ENCODE measurements at regions not wholly inside any gene's neighbourhood (a gene's known extent, or its start where the extent isn't known, plus 50 kb on each side); places are given as distances from the start of the nearest gene placed in this dataset.

DNA sequence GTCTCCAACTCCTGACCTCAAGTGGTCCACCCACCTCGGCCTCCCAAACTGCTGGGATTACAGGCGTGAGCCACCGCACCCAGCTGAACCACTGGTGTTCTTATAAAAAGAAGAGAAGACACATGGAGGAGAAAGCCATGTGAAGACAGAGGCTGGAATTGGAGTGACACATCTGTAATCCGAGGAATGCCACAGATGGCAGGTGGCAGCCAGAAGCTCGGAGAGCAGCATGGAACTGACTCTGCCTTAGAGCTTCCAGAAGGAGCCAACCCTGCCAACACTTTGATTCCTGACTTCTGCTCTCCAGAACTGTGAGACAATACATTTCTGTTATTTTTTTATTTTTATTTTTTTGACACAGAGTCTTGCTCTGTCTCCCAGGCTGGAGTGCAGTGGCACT, 59.0 kb upstream of the ATP2B4 start:
- Histone ChIP-seq H3K4me3 (no peak overlapping the region), H3K27me3 (no peaks in the 10 kb centered on the region), H3K4me1 (peaks cover 0 to 18% of the 10 kb centered on the region in 2 donors), H3K36me3 (no peaks in the 10 kb centered on the region), H3K27ac (no peak overlapping the region), H3K9me3 (no peaks in the 10 kb centered on the region)
- DNase-seq (ENCODE audit: low spot score in 2 of 2), result no peak
- intact Hi-C loops (cut with DNase I), result no loop called here
- TF ChIP-seq, protein P1, sequence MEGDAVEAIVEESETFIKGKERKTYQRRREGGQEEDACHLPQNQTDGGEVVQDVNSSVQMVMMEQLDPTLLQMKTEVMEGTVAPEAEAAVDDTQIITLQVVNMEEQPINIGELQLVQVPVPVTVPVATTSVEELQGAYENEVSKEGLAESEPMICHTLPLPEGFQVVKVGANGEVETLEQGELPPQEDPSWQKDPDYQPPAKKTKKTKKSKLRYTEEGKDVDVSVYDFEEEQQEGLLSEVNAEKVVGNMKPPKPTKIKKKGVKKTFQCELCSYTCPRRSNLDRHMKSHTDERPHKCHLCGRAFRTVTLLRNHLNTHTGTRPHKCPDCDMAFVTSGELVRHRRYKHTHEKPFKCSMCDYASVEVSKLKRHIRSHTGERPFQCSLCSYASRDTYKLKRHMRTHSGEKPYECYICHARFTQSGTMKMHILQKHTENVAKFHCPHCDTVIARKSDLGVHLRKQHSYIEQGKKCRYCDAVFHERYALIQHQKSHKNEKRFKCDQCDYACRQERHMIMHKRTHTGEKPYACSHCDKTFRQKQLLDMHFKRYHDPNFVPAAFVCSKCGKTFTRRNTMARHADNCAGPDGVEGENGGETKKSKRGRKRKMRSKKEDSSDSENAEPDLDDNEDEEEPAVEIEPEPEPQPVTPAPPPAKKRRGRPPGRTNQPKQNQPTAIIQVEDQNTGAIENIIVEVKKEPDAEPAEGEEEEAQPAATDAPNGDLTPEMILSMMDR (IDR thresholded peaks at IDR 0.05), result no peak

DNA sequence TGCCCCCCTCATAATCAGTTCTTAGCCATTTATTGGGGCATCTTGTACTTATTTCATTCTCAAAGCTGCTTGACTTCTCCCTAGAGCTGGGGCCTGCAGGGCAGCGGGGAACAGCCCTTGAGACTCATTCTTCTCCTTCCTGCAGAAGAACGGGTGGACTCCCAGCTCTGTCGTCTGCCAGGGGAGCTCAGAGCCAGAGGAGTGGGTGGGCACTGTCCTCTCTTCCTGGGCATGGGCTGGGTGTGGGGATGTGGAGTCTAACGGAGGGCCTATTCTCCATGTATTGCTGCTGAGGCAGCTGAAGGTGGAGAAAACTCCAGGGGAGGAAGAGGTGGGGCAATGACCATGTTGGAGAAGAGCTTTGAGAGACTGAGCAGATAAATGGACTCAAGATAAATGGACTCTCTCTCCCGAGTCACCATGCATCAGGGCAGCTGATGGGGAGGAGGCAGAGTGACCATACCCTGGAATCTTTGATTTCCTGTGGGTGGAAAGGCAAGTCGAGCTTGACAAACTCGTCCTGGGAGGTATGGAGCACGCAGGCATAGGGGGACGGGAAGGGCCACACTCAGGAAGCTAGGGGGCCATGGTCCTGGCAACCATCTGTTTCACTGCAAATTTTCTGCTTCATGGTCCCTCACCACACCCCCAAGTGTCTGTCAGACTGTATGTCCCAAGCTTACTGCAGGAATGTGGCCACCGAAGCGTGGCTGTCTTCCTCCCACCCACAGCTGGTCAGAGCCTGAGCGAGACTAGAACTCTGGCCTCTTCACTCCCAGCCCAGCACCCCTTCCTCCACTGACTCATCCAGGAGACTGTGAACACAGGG, 56.9 kb upstream of the ATP2B4 start:
- H3K4me3 ChIP-seq, result no peak overlapping the region
- H3K36me3 ChIP-seq, result no peaks in the 10 kb centered on the region
- TF ChIP-seq, protein P1 (IDR thresholded peaks at IDR 0.05), result no peak
- peaks cover 0 to 10% of the 10 kb centered on the region in 2 donors for H3K4me1 ChIP-seq
- no peaks in the 10 kb centered on the region for H3K9me3 ChIP-seq
- H3K27me3 ChIP-seq, result no peaks in the 10 kb centered on the region
- no peak overlapping the region for H3K27ac ChIP-seq
- no peak for DNase-seq (ENCODE audit: low spot score in 2 of 2)
- intact Hi-C loops (cut with DNase I), result no loop called here

- peaks cover 0 to 7% of the 10 kb centered on the region in 2 donors for H3K4me1 ChIP-seq
- TF ChIP-seq, protein P1 (IDR thresholded peaks at IDR 0.05), result no peak
- H3K4me3 ChIP-seq, result no peak overlapping the region
- DNase-seq (ENCODE audit: low spot score in 2 of 2), result no peak
- intact Hi-C loops (cut with DNase I), result no loop called here
- no peaks in the 10 kb centered on the region for H3K9me3 ChIP-seq
- H3K27ac ChIP-seq, result no peak overlapping the region
- H3K36me3 ChIP-seq, result no peaks in the 10 kb centered on the region
- H3K27me3 ChIP-seq, result no peaks in the 10 kb centered on the region
These were observed 55.8 kb upstream of the ATP2B4 start for GRCh38 chr1:203570805-203571204.

DNA sequence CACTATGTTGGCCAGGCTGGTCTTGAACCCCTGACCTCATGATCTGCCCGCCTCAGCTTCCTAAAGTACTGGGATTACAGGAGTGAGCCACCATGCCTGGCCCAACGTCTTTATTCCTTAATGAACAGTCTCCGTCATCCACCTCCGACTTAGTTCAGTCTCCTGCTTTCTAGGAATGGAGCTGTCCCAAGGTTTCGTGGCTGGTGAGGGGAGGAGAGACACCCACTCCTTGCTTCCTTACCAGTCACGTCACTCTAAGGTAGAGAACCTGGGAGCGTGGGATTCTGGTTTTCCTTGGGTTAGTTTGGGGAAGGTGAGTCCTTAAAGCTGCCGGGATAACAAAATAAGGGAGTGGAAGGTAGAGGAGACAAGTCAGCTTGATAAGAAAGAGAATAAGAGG, 55.0 kb upstream of the ATP2B4 start:
- H3K27ac ChIP-seq, result peak overlapping the region; percentile 73 to 75
- TF ChIP-seq, protein P1 (IDR thresholded peaks at IDR 0.05), result no peak
- intact Hi-C loops (cut with DNase I), result no loop called here

GRCh38 chr1:203572134-203572625, 54.5 kb upstream of the ATP2B4 start:
- H3K27ac ChIP-seq, result peak overlapping the region; percentile 73 to 75
- TF ChIP-seq, protein P1 (IDR thresholded peaks at IDR 0.05), result no peak
- H3K4me1 ChIP-seq, result peaks cover 0 to 7% of the 10 kb centered on the region in 2 donors
- intact Hi-C loops (cut with DNase I), result no loop called here
- H3K4me3 ChIP-seq, result no peak overlapping the region
- no peaks in the 10 kb centered on the region for H3K27me3 ChIP-seq
- no peaks in the 10 kb centered on the region for H3K9me3 ChIP-seq
- H3K36me3 ChIP-seq, result no peaks in the 10 kb centered on the region
- DNase-seq (ENCODE audit: low spot score in 2 of 2), result peak in 1 of 2 donors; percentile 79

More for the DNA sequence above, 55.0 kb upstream of the ATP2B4 start:
- Histone ChIP-seq H3K36me3 (no peaks in the 10 kb centered on the region), H3K4me3 (no peak overlapping the region), H3K9me3 (no peaks in the 10 kb centered on the region), H3K27me3 (no peaks in the 10 kb centered on the region), H3K4me1 (peaks cover 0 to 7% of the 10 kb centered on the region in 2 donors)
- DNase-seq (ENCODE audit: low spot score in 2 of 2), result no peak

Measured in ascending aorta (tissue), 2 donors.